ENCODE measurements at regions not wholly inside any gene's neighbourhood (a gene's known extent, or its start where the extent isn't known, plus 50 kb on each side); places are given as distances from the start of the nearest gene placed in this dataset.

DNA sequence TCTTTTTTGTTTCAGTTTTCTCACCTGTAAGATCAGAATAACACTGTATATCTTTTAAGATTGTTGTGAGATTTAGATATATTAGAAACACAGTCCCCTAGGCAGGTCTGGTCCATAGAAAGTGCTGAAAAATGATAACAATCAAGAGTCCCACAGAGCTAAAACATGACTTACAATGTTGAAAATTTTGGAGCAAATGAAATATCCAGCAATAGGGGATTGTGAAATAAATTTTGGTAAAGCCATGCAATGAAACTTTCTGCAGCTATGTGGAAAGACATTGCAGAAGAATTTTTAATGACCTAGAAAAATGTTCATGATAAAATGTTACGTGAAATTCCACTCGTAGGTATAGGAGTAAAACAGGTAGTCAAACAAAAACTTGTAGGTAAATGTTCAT, 127.6 kb upstream of the SERPINE2 start:
- no peak for DNase-seq (ENCODE audit: low spot score in 2 of 2)
- Histone ChIP-seq H3K4me1 (no peaks in the 10 kb centered on the region), H3K9me3 (no peaks in the 10 kb centered on the region), H3K36me3 (no peaks in the 10 kb centered on the region), H3K27ac (no peak overlapping the region), H3K4me3 (no peak overlapping the region), H3K27me3 (no peaks in the 10 kb centered on the region)
- 97% methylated on average over 2 of the region's 2 CpGs for WGBS
- no peak for TF ChIP-seq POLR2A (IDR thresholded peaks at IDR 0.05)
- TF ChIP-seq POLR2AphosphoS5 (IDR thresholded peaks at IDR 0.05): no peak
- TF ChIP-seq, protein P1, sequence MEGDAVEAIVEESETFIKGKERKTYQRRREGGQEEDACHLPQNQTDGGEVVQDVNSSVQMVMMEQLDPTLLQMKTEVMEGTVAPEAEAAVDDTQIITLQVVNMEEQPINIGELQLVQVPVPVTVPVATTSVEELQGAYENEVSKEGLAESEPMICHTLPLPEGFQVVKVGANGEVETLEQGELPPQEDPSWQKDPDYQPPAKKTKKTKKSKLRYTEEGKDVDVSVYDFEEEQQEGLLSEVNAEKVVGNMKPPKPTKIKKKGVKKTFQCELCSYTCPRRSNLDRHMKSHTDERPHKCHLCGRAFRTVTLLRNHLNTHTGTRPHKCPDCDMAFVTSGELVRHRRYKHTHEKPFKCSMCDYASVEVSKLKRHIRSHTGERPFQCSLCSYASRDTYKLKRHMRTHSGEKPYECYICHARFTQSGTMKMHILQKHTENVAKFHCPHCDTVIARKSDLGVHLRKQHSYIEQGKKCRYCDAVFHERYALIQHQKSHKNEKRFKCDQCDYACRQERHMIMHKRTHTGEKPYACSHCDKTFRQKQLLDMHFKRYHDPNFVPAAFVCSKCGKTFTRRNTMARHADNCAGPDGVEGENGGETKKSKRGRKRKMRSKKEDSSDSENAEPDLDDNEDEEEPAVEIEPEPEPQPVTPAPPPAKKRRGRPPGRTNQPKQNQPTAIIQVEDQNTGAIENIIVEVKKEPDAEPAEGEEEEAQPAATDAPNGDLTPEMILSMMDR (IDR thresholded peaks at IDR 0.05): no peak
- no peak for TF ChIP-seq EP300 (IDR thresholded peaks at IDR 0.05)

DNA sequence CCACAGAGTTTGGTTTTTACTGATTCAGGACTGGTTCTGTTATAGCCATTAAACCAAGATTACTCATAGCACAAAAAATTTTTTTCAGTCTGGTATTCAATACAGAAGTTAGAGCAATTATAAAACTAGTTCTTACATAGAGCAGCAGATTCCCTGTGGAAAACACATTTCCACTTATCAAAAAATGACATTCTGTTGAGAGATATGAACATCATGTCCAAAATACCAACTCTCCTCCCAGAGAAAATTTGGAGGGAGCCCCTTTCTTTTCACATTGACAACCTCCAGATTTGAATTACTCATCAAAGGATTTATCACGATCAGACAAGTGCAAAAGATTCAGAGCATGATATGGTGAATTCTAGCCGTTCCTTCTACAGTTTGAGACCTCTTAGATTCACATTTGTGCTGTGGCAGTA, 126.8 kb upstream of the SERPINE2 start:
- 38% methylated on average over 2 of the region's 2 CpGs for WGBS
- H3K9me3 ChIP-seq: no peaks in the 10 kb centered on the region
- no peaks in the 10 kb centered on the region for H3K27me3 ChIP-seq
- DNase-seq (ENCODE audit: low spot score in 2 of 2): no peak
- no peaks in the 10 kb centered on the region for H3K4me1 ChIP-seq
- no peak for TF ChIP-seq POLR2A (IDR thresholded peaks at IDR 0.05)
- TF ChIP-seq, protein P1 (IDR thresholded peaks at IDR 0.05): no peak
- no peak for TF ChIP-seq POLR2AphosphoS5 (IDR thresholded peaks at IDR 0.05)
- no peak for TF ChIP-seq EP300 (IDR thresholded peaks at IDR 0.05)
- H3K27ac ChIP-seq: no peak overlapping the region
- H3K4me3 ChIP-seq: no peak overlapping the region
- H3K36me3 ChIP-seq: no peaks in the 10 kb centered on the region

DNA sequence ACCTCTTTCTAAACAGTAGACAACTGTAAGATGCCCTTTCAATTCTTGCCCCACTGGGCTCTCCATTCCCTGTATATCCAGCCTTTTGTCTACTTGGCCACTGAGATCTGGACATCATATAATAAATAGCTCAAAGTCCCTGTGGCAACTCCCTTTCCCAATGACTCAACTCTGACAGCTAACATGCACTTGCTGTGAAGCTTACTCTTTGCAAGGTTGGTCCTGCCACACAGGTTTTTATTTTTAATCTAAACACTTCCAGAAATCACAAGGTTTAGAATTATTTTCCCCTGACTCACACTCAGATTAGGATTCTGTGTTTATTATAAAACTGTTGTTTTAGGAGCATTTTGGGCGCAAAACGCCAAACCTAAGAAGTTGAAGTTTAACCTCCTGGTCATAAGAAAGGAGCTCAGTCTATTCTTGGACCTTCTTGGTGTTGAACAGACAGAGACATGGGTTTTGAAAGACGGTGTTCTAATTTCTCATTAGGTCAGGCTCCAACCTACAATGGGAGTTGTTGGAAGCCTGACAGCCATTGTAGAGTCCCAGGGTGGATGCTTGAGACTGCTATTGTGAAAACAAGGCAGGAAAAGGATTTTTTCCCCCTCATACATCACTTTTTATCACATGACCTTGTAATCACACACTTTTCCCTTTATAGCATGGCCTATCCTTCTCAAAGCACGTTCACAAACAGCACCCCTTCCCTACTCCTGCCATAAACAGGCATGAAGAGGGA, 124.7 kb upstream of the SERPINE2 start:
- Histone ChIP-seq H3K4me3 (no peak overlapping the region), H3K4me1 (no peaks in the 10 kb centered on the region), H3K27ac (no peak overlapping the region), H3K27me3 (no peaks in the 10 kb centered on the region), H3K36me3 (no peaks in the 10 kb centered on the region), H3K9me3 (no peaks in the 10 kb centered on the region)
- 85% methylated on average over 4 of the region's 4 CpGs for WGBS
- DNase-seq (ENCODE audit: low spot score in 2 of 2): no peak
- TF ChIP-seq EP300 (IDR thresholded peaks at IDR 0.05) (no peak), POLR2A (IDR thresholded peaks at IDR 0.05) (no peak)

DNA sequence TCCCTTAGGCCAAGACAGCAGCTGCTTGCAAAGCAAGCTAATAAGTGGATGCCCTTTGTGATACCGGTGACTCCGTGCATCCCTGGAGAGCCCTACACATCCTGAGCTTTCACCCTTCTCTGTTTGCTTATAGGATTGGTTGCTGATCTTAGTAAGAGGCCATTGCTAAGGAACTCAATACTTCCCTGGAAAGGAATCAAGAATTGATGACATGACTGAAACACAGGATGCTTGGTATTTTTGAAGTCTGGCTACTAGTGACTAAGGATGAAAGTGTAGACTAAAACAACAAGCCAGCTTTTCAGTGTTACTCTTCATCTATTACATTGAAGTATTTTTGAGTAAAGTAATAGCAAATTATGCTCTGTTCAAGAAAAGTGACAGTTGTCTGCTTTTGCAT, 123.0 kb upstream of the SERPINE2 start:
- Histone ChIP-seq H3K9me3 (no peaks in the 10 kb centered on the region), H3K4me1 (no peaks in the 10 kb centered on the region), H3K27ac (no peak overlapping the region), H3K36me3 (no peaks in the 10 kb centered on the region), H3K4me3 (no peak overlapping the region), H3K27me3 (no peaks in the 10 kb centered on the region)
- DNase-seq (ENCODE audit: low spot score in 2 of 2): no peak
- TF ChIP-seq POLR2A (IDR thresholded peaks at IDR 0.05) (no peak), POLR2AphosphoS5 (IDR thresholded peaks at IDR 0.05) (no peak), EP300 (IDR thresholded peaks at IDR 0.05) (no peak)
- TF ChIP-seq, protein P1 (IDR thresholded peaks at IDR 0.05): no peak
- 94% methylated on average over 2 of the region's 2 CpGs for WGBS

DNA sequence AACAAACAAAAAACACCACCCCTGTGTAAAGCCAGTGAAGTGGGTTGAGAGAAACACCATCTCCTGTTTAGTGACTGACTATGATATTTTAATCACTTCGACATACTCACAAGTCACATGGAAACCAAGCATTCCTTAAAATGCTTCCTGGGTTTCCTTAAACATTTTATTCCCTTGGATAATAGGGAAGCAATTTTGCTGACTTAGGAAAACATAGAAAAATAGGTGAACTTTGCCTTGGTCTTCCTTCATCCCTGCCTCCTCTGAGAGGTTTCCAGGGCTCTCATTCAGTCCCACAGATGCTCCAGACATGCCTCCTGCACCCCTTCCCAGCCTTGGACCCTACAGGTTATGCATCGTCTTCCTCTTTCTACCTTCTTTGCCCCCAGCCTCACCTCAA, 122.6 kb upstream of the SERPINE2 start:
- Histone ChIP-seq H3K27me3 (no peaks in the 10 kb centered on the region), H3K9me3 (no peaks in the 10 kb centered on the region), H3K4me1 (no peaks in the 10 kb centered on the region), H3K27ac (no peak overlapping the region), H3K4me3 (no peak overlapping the region), H3K36me3 (no peaks in the 10 kb centered on the region)
- DNase-seq (ENCODE audit: low spot score in 2 of 2): no peak
- TF ChIP-seq, protein P1 (IDR thresholded peaks at IDR 0.05): no peak
- TF ChIP-seq EP300 (IDR thresholded peaks at IDR 0.05) (no peak), POLR2AphosphoS5 (IDR thresholded peaks at IDR 0.05) (no peak), POLR2A (IDR thresholded peaks at IDR 0.05) (no peak)
- 94% methylated on average over 2 of the region's 2 CpGs for WGBS

Measured in suprapubic skin (tissue), 4 donors.